DND-41 (cell line): ENCODE measurements at regions not wholly inside any gene's neighbourhood (a gene's known extent, or its start where the extent isn't known, plus 50 kb on each side); places are given as distances from the start of the nearest gene placed in this dataset.

Experiments used
- CTCF ChIP-seq: IDR thresholded peaks from 2 replicates; pipeline ENCODE4 v1.5.1; 2012; ENCODE audit warnings: borderline replicate concordance, low read length, moderate library complexity, mild to moderate bottlenecking; ENCODE audit not compliant: poor library complexity, severe bottlenecking; ENCODE audit errors: extremely low read depth
- EZH2 ChIP-seq: IDR thresholded peaks from 3 replicates; pipeline ENCODE4 v1.6.1; 2012; ENCODE audit warnings: borderline replicate concordance, low read depth, mild to moderate bottlenecking, moderate library complexity, low read length, inconsistent platforms; ENCODE audit not compliant: severe bottlenecking

GRCh38 chr20:22099348-22099747 is 393.9 kb downstream of the PAX1 start:
- TF ChIP-seq CTCF (no peak), EZH2 (no peak)
